Upper lobe of left lung (tissue), 6 donors: ENCODE measurements at regions not wholly inside any gene's neighbourhood (a gene's known extent, or its start where the extent isn't known, plus 50 kb on each side); places are given as distances from the start of the nearest gene placed in this dataset.

ENCODE experiments used
- ATAC-seq, 2 donors: fragments of 200-7000 bp; cut with Tn5 transposase; one replicate each; pipeline ENCODE4 v1.9.1; 2022; ENCODE audit warnings: mild to moderate bottlenecking in 2 of 2, moderate library complexity in 2 of 2; ENCODE audit not compliant: low FRiP score in 2 of 2
- DNase-seq, 2 donors: peaks; one replicate each; pipeline ENCODE4 v3.0.0-alpha.2; 2019 to 2020
- H3K27ac ChIP-seq, 4 donors: fragments of 200-600 bp; sonication (generic); one replicate each; pipeline ENCODE4 v1.5.1; 2016 to 2019
- H3K27me3 ChIP-seq, 4 donors: fragments of 200-600 bp; sonication (generic); one replicate each; pipeline ENCODE4 v1.5.1; 2017 to 2019
- H3K36me3 ChIP-seq, 4 donors: fragments of 200-600 bp; sonication (generic); one replicate each; pipeline ENCODE4 v1.5.1; 2016 to 2019
- H3K4me1 ChIP-seq, 4 donors: fragments of 200-600 bp; sonication (generic); one replicate each; pipeline ENCODE4 v1.5.1; 2018 to 2019
- H3K4me3 ChIP-seq, 4 donors: fragments of 200-600 bp; sonication (generic); one replicate each; pipeline ENCODE4 v1.5.1; 2017 to 2019; ENCODE audit warnings: mild to moderate bottlenecking in 2 of 4, moderate library complexity in 1 of 4
- H3K9me3 ChIP-seq, 4 donors: fragments of 200-600 bp; sonication (generic); one replicate each; pipeline ENCODE4 v1.5.1; 2018 to 2019
- CTCF ChIP-seq, 6 experiments: fragments of 450-650 bp in 4 of 6; fragments of 200-600 bp in 2 of 6; sonication (generic) in 2 of 6; IDR thresholded peaks; one replicate each; pipeline ENCODE4 v1.5.1; 2016 to 2019; ENCODE audit warnings: antibody characterized with exemption in 6 of 6
- EP300 ChIP-seq, 4 donors: sonication (generic); formaldehyde crosslinking; IDR thresholded peaks; one replicate each; pipeline ENCODE4 v1.5.1; 2017; ENCODE audit warnings: antibody characterized with exemption in 4 of 4, control low read depth in 2 of 4
- POLR2A ChIP-seq, 4 donors: fragments of 450-650 bp; IDR thresholded peaks; one replicate each; pipeline ENCODE4 v1.5.1; 2016 to 2017; ENCODE audit warnings: antibody characterized with exemption in 4 of 4, mild to moderate bottlenecking in 2 of 4
- POLR2AphosphoS5 ChIP-seq, 2 donors: sonication (generic); formaldehyde crosslinking; IDR thresholded peaks; one replicate each; pipeline ENCODE4 v1.5.1; 2017; ENCODE audit warnings: antibody characterized with exemption in 2 of 2
- WGBS, 2 donors: methylation state at CpG; one replicate each; pipeline ENCODE4 v1.1.5; 2017 to 2018; 5-methylcytosine and 5-hydroxymethylcytosine counted together
- small RNA-seq, 4 donors: library from RNA; depleted of rRNA; stranded (forward); fragments of <200 nt; gene quantifications; one replicate each; pipeline ENCODE3, GENCODE V24; 2016
- donor health status: DM: no; HTN: no; CAD: no; lungs with moderate emphysema.
- donor health status: DM: no; HTN: yes; CAD: no; lungs with severe emphysema.

GRCh38 chr9:12640016-12640587 is 53.1 kb upstream of the TYRP1 start:
- 46% methylated on average over 3 of the region's 3 CpGs for WGBS, 2 donors
- Histone ChIP-seq H3K4me1 (no peaks in the 10 kb centered on the region), H3K27ac (no peak overlapping the region), H3K9me3 (no peaks in the 10 kb centered on the region), H3K4me3 (no peak overlapping the region), H3K36me3 (no peaks in the 10 kb centered on the region), H3K27me3 (no peaks in the 10 kb centered on the region)
- no peak for TF ChIP-seq POLR2AphosphoS5 (IDR thresholded peaks at IDR 0.05)
- TF ChIP-seq CTCF (IDR thresholded peaks at IDR 0.05) = peak in 3 of 6 experiments; percentile 32 to 56 (median 35)
- DNase-seq = no peak
- ATAC-seq = no peak

DNA sequence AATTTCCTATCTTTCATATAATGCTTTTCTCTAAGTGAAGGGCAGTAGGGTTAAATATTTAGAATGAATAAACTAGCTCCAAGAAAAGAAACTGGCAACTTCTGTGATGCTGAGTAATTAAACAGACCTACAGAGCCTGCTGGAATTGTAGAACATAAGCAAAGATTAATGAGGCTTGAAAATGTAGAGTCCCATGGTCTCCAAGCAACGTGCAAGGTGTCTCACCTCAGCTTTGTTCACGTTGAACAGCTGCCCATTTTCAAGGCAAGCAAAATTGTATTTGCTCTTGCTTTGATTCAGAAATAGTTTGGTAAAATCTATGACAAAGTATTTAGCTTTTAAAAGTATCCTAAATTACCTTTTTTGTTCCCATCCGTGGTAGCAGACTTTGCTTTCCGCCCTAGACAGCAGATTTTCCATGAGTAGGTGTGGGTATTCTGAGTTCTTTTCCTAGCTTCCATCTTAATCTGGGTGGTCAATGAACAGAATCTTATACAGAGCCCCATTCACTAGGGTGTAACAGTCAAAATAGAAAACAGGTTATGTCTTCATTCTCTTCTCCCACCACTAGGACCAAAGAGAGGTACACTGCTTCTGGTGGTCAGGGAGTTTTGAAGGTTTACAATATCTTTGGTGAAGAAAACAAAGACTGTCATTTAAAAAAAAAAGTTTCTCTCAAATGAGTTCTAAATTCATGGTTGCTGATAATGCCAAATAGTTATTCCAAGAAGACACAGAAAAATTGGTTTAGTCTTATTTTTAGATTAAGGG is 52.1 kb upstream of the TYRP1 start:
- no peaks in the 10 kb centered on the region for H3K27me3 ChIP-seq

More for the DNA sequence above, 52.1 kb upstream of the TYRP1 start:
- H3K9me3 ChIP-seq = no peaks in the 10 kb centered on the region
- no peak overlapping the region for H3K27ac ChIP-seq
- ATAC-seq (no peak), DNase-seq (no peak)
- H3K4me3 ChIP-seq = no peak overlapping the region
- no peaks in the 10 kb centered on the region for H3K36me3 ChIP-seq
- no peaks in the 10 kb centered on the region for H3K4me1 ChIP-seq
- TF ChIP-seq POLR2A (IDR thresholded peaks at IDR 0.05) (no peak), EP300 (IDR thresholded peaks at IDR 0.05) (no peak), POLR2AphosphoS5 (IDR thresholded peaks at IDR 0.05) (no peak), CTCF (IDR thresholded peaks at IDR 0.05) (no peak)
- WGBS, 2 donors = 62 to 72% methylated on average over 4 of the region's 4 CpGs

Small RNAs in the stretch of these regions (small RNA-seq; reads per million reads assigned to genes)
- gene AL161788.1 (0 reads per million in 4 donors), gene AL162413.1 (0 reads per million in 4 donors), gene AL592227.1 (0 reads per million in 4 donors), gene RNU2-47P (0 to 0.20 (median 0.10) reads per million in 4 donors)
